OCI-LY3 (cell line): ENCODE measurements at regions not wholly inside any gene's neighbourhood (a gene's known extent, or its start where the extent isn't known, plus 50 kb on each side); places are given as distances from the start of the nearest gene placed in this dataset.

Source experiments
- EZH2phosphoT487 ChIP-seq: fragments of 200-600 bp; shearing (Covaris generic); IDR thresholded peaks from 2 replicates; pipeline ENCODE4 v1.6.1; 2018; ENCODE audit warnings: antibody characterized with exemption, mixed run types, low read depth
- TF ChIP-seq, protein P1 (sequence below): fragments of 200-600, 300-600 bp; sonication (generic); IDR thresholded peaks from 2 replicates; pipeline ENCODE4 v1.5.1; 2014; ENCODE audit warnings: antibody characterized with exemption, low read length, low read depth

DNA sequence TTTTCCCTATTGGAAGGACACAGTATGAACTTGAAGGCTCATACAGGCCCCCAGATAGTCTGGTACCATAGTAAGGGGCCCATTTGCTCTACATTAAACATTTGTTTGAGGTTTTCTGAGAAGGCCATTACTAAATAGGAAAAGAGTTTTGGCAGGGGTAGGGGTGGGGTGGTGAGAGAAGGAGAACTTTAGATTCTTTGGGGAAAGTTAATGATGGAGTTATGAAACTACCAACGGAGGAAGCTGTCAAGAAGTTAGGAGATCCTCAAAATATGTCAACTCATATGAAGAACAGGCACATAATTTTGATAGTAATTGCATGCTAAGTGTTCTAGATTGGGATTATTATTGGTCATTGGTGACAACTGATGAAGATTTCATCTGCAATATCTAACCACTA, 114.7 kb downstream of the TAF11L14 start:
- TF ChIP-seq, protein P1, sequence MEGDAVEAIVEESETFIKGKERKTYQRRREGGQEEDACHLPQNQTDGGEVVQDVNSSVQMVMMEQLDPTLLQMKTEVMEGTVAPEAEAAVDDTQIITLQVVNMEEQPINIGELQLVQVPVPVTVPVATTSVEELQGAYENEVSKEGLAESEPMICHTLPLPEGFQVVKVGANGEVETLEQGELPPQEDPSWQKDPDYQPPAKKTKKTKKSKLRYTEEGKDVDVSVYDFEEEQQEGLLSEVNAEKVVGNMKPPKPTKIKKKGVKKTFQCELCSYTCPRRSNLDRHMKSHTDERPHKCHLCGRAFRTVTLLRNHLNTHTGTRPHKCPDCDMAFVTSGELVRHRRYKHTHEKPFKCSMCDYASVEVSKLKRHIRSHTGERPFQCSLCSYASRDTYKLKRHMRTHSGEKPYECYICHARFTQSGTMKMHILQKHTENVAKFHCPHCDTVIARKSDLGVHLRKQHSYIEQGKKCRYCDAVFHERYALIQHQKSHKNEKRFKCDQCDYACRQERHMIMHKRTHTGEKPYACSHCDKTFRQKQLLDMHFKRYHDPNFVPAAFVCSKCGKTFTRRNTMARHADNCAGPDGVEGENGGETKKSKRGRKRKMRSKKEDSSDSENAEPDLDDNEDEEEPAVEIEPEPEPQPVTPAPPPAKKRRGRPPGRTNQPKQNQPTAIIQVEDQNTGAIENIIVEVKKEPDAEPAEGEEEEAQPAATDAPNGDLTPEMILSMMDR: no peak
- no peak for TF ChIP-seq EZH2phosphoT487
